GM21367 (cell line): ENCODE measurements at regions not wholly inside any gene's neighbourhood (a gene's known extent, or its start where the extent isn't known, plus 50 kb on each side); places are given as distances from the start of the nearest gene placed in this dataset.
A peak's percentile ranks its signal among the peaks of the same experiment; 100 is the strongest.

Experiments
- ATAC-seq: cut with Tn5 transposase; IDR thresholded peaks from one replicate; pipeline ENCODE4 v1.9.1; 2021; ENCODE audit not compliant: unreplicated experiment

GRCh38 chr9:108565651-108566378 is 290.0 kb downstream of the ACTL7B start:
- ATAC-seq = peak; percentile 81

GRCh38 chr9:108562176-108562575 is 293.6 kb downstream of the ACTL7B start:
- no peak for ATAC-seq

GRCh38 chr9:108559432-108559831 is 296.4 kb downstream of the ACTL7B start:
- no peak for ATAC-seq

- ATAC-seq = no peak
These were observed 301.0 kb downstream of the ACTL7B start for GRCh38 chr9:108554831-108555230.

GRCh38 chr9:108553111-108553635 is 302.6 kb downstream of the ACTL7B start:
- no peak for ATAC-seq

GRCh38 chr9:108552459-108553040 is 303.2 kb downstream of the ACTL7B start:
- no peak for ATAC-seq

GRCh38 chr9:108551030-108551841 is 304.6 kb downstream of the ACTL7B start:
- no peak for ATAC-seq

GRCh38 chr9:108550106-108550505 is 305.7 kb downstream of the ACTL7B start:
- ATAC-seq = no peak

GRCh38 chr9:108549184-108549583 is 306.6 kb downstream of the ACTL7B start:
- no peak for ATAC-seq

- no peak for ATAC-seq
These were observed 308.2 kb downstream of the ACTL7B start for GRCh38 chr9:108547411-108548135.

GRCh38 chr9:108546215-108546614 is 309.6 kb downstream of the ACTL7B start:
- ATAC-seq = no peak

GRCh38 chr9:108545436-108545835 is 310.4 kb downstream of the ACTL7B start:
- no peak for ATAC-seq

GRCh38 chr9:108544866-108545265 is 310.9 kb downstream of the ACTL7B start:
- ATAC-seq = no peak

GRCh38 chr9:108543251-108543778 is 312.5 kb downstream of the ACTL7B start:
- no peak for ATAC-seq

- no peak for ATAC-seq
These were observed 318.0 kb downstream of the ACTL7B start for GRCh38 chr9:108537756-108538155.

GRCh38 chr9:108536836-108537601 is 318.8 kb downstream of the ACTL7B start:
- no peak for ATAC-seq

GRCh38 chr9:108535526-108535925 is 320.3 kb downstream of the ACTL7B start:
- peak; percentile 63 for ATAC-seq

- ATAC-seq = no peak
These were observed 321.0 kb downstream of the ACTL7B start for GRCh38 chr9:108534741-108535140.

GRCh38 chr9:108530141-108530540 is 325.6 kb downstream of the ACTL7B start:
- ATAC-seq = no peak

- no peak for ATAC-seq
These were observed 327.6 kb downstream of the ACTL7B start for GRCh38 chr9:108528231-108528630.
